HG03045 (cell line): ENCODE measurements at regions not wholly inside any gene's neighbourhood (a gene's known extent, or its start where the extent isn't known, plus 50 kb on each side); places are given as distances from the start of the nearest gene placed in this dataset.

Experiments
- ATAC-seq: cut with Tn5 transposase; IDR thresholded peaks from one replicate; pipeline ENCODE4 v1.9.1; 2021; ENCODE audit warnings: mild to moderate bottlenecking, moderate library complexity; ENCODE audit not compliant: unreplicated experiment

DNA sequence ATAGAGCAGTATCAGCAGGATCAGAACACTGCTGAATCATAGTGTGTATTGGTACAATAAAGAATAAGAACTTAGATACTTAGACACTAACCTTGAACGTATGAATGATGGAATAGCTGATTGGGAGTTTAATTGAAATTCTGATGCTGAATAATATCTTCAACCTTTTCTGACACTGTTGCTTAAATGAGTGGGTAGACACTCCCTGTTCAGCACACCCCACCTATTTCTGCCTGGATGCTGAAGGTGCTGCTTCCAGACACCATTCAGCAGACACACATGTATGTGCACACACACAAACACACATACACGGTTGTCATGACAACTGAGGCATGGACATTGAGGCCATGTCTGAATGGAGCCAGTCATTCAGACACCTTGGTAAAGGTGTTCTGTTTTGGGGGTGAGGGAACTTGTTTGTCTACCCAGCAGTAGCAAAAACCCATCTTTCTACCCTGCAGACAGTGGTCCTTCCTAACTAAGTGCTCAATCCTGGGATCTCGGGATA, 54.3 kb downstream of the TMEM215 start:
- no peak for ATAC-seq

DNA sequence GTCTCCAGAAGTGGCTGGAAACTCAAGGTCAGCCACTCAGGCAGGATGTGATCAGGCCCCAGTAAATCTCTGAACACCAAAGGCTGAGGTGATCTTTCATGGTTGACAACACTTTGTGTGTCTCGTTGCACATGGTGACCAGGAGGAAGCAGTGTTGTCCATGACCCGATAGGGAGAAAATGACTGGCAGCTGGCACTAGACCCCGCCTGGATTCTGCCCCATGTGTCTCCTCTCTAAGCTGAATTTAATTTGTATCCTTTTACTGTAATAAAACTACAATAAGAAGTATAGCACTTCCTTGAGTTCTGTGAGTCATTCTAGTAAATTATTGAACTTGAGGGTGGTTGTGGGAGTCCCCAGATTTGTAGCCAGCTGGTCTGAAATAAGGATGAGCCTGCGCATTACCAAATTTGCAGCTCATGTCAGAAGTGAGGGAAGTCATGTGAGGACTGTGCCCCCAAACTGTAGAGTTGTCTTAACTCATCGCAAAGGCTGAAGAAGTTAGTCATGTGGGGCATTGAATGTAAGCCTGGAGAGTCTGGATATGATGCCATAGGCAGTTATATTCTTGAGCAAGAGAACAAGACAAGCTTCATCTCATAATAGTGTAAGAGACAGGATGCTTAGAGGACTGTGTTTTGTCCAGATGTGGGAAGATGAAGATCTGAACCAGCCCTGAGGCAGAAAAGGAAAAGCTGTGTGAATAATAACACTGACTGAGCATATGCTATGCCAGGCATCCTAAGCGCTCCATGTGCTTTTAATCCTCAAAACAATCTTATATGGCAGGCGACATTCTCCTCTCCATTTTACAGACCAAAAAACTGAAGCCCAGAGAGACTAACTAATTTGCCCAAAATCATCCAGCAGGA, 55.9 kb downstream of the TMEM215 start:
- no peak for ATAC-seq

DNA sequence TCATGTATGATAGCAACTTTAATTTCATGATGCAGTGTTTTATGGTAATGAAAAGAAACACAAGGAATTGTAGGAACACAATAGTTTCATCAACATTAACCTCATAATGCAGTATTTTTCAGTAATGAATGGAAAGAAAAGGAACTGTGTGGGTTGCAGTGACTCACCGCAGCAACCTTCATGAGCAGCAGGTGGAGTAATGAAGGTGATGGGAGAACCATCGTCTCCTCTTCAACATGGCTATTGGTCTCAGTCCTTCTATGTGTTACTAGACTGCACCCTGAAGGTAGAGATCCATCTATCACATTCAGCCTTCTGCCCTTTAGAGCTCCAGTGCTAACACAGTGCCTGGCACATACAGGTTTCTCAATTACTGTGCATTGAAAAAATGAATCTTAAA, 58.0 kb downstream of the TMEM215 start:
- ATAC-seq, result no peak

DNA sequence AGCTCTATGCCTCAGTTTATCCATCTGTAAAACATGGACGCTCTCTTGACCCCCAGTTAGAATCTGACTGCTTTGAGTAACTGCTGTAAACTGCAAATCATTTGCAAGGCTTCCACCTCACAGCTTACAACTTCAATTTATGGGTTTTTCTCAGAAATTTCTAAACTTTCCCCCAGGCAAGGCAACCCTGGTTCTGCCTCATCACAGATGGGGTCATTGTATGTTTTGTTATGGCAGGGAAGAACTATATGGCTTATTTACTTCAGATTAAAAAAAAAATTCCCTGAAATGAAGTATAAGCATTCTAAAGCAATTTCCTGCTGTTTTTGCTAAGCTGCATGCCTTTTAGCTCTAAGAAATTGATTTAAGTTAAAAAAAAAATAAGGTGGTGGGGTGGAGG, 60.0 kb downstream of the TMEM215 start:
- no peak for ATAC-seq

DNA sequence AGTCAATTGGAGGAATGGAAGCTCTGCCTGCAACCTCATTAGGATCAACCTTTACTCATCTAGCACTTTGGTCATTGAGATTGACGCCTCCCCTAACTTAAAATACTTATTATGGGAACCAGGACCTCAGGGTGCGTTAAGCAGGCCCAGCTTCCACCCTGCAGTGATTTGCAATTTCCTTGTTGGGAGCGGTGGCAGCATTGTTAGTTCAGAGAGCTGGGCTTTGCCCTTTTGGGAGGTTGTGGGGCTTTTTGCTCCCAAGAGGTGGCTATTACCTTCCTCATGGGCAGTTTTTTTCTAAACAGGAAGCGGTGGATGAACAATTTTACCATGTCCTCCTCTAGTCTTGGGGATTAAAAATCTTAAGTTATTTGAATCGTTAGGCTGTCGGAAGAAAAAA, 60.9 kb downstream of the TMEM215 start:
- ATAC-seq, result no peak

DNA sequence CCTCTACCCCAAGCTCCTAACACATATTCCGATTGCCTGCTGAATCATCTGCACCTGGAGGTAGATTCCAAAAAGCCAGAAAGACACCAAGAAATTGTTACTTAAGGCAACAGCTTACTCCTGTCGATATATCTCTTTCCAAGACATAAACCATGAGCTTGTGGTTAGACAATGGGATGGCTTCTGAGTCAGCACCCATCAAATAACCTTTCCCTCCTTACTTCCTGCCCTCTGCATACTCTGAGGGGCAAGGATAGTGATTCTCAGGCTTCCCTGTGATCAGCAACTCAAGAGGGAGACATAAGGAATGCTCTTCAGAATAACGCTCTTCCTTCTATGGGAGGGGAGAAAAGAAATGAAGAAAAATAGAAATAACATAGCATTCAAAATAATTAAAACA, 70.9 kb downstream of the TMEM215 start:
- no peak for ATAC-seq

DNA sequence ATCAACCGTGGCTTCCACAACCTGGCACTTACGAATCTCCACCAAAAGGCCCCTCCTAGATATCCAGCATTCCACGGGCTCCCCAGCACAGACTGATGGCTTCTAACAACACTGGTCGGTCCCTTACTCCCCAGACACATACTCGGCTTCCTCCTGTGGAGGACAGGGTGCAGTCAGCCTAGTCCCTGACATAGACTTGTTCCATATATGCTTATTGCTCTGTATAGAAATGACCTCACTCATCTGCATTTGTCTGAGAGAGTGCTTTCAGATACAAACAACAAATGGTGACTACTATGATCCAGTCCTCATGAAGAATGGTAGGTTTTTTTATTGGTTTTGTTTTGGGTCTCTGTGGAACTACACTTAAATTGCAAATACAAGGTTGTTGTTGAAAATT, 72.4 kb downstream of the TMEM215 start:
- ATAC-seq, result no peak

DNA sequence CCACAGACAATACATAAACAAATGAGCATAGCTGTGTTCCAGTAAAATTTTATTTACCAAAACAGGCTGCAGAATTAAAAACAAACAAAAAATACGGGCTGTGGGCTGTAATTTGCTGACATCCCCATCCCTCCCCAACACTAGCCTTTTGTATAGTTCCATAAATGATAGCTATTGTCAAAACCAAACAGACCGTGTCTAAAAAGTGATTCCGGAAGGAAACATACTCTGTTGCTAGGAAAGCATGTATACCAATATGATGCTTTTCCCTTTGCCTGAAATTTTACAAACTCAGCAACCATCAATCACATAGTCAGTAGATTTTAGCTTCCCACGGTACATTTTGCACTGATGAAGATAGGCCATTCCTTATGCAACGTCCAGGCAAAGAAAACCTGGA, 80.0 kb downstream of the TMEM215 start:
- no peak for ATAC-seq

DNA sequence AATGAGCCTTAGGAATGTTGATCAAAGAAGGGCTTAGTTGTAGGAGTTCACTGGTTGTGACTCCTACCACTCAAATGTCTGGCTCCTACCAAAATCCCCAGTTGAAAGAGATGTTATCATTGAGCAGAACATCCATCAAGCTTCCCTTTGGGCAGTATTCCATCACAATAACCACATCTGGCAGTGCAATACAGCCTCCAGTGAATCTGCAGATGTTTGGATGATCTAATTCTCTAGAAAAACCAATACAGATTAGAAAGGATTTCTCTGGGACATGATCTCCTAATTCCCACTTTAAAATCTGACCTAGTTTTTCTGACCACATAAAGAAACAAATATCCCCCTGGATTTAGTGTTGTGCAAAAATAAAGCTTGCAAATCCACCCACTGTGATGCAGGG, 81.6 kb downstream of the TMEM215 start:
- no peak for ATAC-seq

DNA sequence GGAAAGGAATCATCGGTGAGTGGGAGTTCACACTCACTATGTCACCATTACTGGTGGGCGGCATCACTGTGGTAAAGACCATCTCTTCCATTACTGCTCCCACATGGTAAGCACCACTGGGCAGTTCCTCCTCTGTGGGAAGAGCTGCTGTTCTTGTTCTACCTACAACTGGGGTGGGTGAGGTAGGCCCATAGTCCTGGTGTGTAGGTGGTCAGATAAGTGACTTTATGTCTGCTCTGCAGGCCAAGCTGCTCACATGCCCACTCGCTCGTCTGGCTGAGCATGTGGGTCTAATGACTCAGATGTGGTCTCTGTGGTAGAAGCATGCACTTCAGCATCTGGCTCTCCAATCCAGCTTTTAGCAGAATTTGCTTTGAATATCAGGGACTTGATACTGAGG, 82.9 kb downstream of the TMEM215 start:
- ATAC-seq, result no peak

DNA sequence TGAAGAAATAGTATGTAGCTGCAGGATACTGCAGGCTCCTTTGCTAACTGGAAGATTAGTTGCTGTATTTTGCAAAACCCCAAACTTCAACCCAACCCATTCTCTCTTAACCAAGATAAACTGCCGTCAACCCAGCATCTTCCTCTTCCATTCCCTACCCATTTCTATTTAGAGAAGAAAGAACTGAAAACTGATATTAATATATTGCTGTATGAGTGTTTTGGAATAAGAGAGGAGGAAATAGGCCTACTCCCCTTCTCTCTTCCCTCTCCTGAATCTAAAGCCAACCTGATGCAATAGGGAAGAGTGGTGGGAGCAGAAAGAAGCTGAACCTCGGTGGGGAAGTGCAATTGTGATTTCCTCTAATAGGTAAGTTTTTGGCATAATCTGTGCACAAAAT, 83.7 kb downstream of the TMEM215 start:
- no peak for ATAC-seq

DNA sequence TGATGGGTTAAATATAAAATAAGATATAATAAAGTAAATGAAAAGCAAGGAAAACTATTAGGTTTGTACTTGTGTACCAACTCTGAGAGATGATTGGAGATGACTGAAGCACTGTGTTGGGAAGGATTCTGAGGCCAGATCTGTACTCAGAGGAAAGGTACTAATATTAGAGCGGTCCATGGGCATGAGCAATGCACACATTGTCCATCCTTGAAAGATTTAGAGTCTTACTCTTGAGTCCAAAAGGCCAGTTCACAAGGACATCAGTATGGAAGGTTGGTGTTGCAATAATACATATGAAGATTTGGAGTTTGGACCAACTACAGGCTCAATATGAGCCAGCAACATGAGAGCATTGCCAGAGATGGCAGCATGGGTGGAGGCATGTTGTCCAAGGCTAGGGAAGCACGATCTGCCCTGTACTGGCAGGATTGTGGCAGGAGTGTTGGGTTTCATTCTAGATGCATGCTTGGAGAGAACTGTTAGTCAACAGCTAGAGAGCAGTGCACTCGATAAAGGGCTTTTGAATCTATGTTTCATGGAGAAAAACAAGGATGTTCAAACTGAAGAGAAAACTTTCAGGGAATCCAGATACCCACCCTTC, 84.4 kb downstream of the TMEM215 start:
- no peak for ATAC-seq

DNA sequence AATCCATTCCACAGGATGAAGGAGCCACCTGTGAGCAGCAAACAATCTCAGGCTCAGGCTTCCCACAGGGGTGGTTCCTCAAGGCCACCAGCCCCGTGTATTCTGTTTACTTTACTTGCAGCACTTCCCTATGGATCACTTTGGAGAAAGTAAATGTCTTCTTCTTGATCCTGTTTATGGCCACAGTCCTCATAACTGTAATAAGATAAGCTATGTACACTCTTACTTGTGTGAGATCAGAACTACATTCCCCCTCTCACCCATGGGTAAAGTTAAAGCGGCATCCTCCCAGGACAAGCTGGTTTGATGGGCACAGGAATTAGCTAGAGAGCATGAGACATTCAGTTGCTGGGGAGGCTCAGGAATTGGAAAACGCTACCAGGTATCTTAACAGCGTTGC, 86.1 kb downstream of the TMEM215 start:
- ATAC-seq, result no peak

DNA sequence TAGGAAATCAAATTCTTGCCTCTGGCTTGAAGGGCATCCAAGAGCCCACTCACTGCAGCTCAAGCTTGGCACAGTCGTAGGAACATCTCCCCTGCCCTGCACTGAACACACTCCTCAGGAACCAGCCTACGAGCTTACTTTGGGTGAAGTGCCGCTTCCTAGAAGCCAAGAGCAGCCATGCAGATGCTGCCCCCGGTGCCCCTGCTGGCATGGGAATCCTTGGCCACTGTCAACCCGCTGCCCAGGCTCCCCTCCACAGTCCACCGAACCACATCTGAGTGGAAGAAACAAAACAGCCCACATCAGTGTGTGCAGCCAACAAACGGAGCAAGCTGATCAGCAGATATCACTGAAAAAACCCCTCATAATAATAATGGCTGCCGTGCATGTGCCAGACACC, 89.8 kb downstream of the TMEM215 start:
- no peak for ATAC-seq

DNA sequence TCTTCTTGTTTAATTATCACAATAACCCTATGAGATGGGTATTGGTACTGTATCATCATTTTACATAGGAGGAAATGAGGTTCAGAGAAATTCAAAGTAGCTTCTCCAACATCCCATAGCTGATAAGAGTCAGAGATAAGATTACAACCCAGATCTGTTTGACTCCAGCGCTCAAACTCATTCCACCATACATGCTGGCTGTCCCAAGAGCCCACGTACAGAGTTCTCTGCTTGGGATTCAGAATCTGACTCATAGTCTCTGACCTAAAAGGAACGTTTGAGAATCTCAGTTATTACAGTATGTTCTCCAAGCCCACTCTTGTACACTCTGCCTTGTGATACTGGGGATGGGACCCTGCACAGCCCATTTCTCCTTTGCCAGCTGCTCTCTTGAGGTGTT, 90.2 kb downstream of the TMEM215 start:
- no peak for ATAC-seq

DNA sequence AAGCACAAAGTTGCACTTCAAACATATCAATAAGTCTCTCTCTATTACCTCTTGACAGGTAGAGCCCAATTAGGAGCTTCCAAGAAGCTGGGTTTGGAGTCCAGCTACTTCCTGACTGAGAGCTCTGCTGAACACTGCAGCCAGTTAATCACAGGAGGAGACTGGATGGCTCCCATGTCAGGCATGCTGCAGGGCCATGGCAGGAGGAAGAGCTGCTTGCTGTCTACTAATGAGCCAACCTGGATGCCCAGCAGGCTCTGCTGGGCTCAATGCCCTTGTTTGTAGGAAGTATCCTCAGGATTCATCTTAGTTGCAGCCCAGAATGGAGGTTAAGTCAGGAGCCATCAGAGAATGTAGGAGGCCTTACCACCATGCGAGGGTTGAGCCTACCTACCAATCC, 91.9 kb downstream of the TMEM215 start:
- ATAC-seq, result no peak

DNA sequence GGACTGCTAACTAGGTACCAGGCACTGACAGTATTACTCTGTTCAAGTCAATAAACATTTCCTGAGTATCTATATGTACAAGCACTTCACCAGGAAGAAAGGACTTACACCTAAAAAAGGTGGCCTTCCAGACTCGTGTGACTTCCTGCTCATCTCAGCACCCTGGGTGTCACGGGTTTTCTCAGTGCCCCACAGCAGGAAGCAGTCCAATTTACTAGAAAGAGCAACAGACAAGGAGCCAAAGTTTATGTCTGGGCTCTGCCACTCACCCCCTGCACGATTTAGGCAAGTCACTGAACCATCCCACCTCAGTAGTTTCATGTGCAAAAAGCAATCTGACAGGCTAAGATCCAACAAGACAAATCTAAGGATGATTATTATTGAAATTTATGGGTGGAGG, 92.4 kb downstream of the TMEM215 start:
- no peak for ATAC-seq

DNA sequence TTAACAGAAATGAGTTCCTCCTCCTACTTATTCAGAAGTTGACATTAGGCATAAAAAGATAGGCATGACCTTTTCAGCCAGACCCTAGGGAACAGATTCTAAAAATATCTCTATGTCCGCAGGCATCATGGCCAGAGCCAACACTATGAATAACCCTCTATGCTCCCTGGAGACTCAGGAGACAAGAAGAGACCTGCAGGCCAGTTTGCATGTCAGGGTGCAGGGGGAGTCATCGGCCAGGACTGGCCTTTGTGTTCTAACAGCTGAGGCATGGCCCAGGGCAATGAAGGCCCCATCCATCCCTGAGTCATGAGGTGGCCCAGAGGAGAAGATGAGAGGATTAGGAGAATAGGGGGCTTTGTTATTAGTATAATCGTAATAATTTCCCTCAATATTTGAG, 93.8 kb downstream of the TMEM215 start:
- ATAC-seq, result no peak

DNA sequence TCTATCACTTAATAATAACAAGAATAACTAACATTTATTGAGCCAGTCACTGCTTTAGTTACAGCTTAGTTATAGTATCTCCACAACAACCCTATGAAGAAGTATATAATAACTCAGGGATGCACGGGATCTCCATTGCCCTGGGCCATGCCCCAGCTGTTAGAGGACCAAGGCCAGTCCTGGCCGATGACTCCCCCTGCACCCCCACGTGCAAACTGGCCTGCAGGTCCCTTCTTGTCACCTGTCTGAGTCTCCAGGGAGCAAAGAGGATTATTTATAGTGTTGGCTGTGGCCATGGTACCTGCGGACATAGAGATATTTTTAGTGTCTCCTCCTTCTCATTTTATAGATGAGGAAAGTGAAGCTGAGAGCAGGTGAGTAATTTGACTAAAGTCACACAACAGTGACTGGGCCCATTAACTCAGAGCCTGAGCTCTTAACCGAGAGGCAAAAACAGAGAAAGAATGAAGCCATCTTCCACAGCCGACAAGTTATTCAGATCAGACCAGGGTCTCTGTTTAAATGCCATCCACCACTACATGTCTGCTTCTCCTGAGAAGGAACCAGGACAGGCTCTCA, 94.4 kb downstream of the TMEM215 start:
- no peak for ATAC-seq

DNA sequence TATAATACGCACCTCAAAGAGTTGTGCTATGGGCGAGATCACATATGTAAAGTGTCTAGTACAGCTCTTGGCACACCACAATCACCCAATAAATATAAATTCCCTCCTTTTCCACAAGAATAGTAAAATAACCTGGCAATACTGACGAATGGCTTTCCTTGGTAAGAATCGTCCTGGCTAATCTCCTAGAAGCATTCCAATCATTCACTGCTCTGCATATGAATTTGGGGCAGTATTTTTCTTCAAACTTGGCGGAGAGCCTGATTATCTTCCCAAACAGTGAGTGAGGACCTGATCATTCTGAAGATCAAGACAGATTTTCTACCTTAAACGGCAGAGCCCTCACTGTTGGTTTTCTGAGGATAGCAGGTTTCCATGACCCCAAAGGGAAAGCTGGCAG, 96.0 kb downstream of the TMEM215 start:
- ATAC-seq, result no peak

DNA sequence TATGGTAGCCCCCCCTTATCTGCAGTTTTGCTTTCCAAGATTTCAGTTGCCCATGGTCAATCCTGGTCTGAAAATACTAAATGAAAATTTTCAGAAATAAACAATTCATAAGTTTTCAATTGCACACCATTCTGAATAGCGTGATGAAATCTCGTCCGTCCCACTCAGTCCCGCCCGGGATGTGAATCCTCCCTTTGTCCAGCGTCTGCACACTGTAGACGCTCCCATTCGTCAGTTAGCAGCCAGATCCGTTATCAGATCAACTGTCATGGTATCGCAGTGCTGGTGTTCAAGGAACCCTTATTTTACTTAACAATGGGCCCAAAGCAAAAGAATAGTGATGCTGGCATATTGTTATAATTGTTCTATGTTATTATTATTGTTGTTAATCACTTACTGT, 98.6 kb downstream of the TMEM215 start:
- ATAC-seq, result no peak

DNA sequence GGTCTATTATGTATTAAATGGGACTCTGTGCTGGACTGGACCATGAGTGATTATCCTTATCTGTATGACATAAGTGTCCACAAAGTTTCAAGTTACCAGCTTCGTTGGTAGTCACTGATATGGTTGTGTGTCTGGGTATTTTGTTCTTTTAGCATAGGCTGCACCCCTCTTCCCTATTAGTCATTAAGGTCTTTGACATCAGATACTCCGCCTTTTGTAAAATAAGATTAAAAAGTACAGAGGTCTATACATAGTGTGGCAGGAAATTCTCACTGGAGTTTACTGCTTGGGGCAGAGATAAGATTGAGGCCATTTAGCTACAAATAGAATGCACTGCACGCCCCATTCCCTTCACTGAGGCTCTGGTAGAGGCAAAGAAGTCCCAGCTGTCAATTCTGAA, 99.4 kb downstream of the TMEM215 start:
- no peak for ATAC-seq
